CMK (cell line): ENCODE measurements at regions not wholly inside any gene's neighbourhood (a gene's known extent, or its start where the extent isn't known, plus 50 kb on each side); places are given as distances from the start of the nearest gene placed in this dataset.

Experiments
- DNase-seq: peaks from one replicate; pipeline ENCODE4 v3.0.0-alpha.2; 2010; ENCODE audit warnings: low read depth

GRCh38 chr2:45178854-45179253 lies 169.6 kb upstream of the SIX2 start:
- no peak for DNase-seq

- no peak for DNase-seq
Measured at GRCh38 chr2:45178359-45178758, 169.1 kb upstream of the SIX2 start.

- DNase-seq, result no peak
Measured at GRCh38 chr2:45177870-45178269, 168.6 kb upstream of the SIX2 start.

- DNase-seq, result no peak
Measured at GRCh38 chr2:45176390-45176789, 167.1 kb upstream of the SIX2 start.

- no peak for DNase-seq
Measured at GRCh38 chr2:45173513-45173912, 164.3 kb upstream of the SIX2 start.

- DNase-seq, result no peak
Measured at GRCh38 chr2:45172760-45173392, 163.6 kb upstream of the SIX2 start.

- no peak for DNase-seq
Measured at GRCh38 chr2:45172142-45172541, 162.9 kb upstream of the SIX2 start.

GRCh38 chr2:45171136-45171501 lies 161.9 kb upstream of the SIX2 start:
- no peak for DNase-seq

GRCh38 chr2:45170191-45171135 lies 161.2 kb upstream of the SIX2 start:
- no peak for DNase-seq

- no peak for DNase-seq
Measured at GRCh38 chr2:45169339-45170190, 160.3 kb upstream of the SIX2 start.

- no peak for DNase-seq
Measured at GRCh38 chr2:45168711-45169338, 159.6 kb upstream of the SIX2 start.

- no peak for DNase-seq
Measured at GRCh38 chr2:45167920-45168629, 158.8 kb upstream of the SIX2 start.

- no peak for DNase-seq
Measured at GRCh38 chr2:45166229-45166890, 157.1 kb upstream of the SIX2 start.

GRCh38 chr2:45162711-45163110 lies 153.5 kb upstream of the SIX2 start:
- no peak for DNase-seq

GRCh38 chr2:45156605-45157004 lies 147.4 kb upstream of the SIX2 start:
- DNase-seq, result no peak

GRCh38 chr2:45154606-45155155 lies 145.4 kb upstream of the SIX2 start:
- DNase-seq, result no peak

GRCh38 chr2:45154144-45154543 lies 144.9 kb upstream of the SIX2 start:
- DNase-seq, result no peak

GRCh38 chr2:45153121-45153520 lies 143.9 kb upstream of the SIX2 start:
- DNase-seq, result no peak

- no peak for DNase-seq
Measured at GRCh38 chr2:45152691-45153090, 143.4 kb upstream of the SIX2 start.

- DNase-seq, result no peak
Measured at GRCh38 chr2:45145073-45145899, 136.0 kb upstream of the SIX2 start.
